Heart left ventricle (tissue), 16 donors: ENCODE measurements at regions not wholly inside any gene's neighbourhood (a gene's known extent, or its start where the extent isn't known, plus 50 kb on each side); places are given as distances from the start of the nearest gene placed in this dataset.

ENCODE experiments used
- ATAC-seq, 4 donors: fragments of 200-7000 bp; cut with Tn5 transposase; one replicate each; pipeline ENCODE4 v1.9.1; 2020 to 2022; ENCODE audit warnings: moderate library complexity in 4 of 4, mild to moderate bottlenecking in 3 of 4, moderate number of reproducible peaks in 1 of 4
- DNase-seq, 5 donors: peaks; one replicate each; pipeline ENCODE4 v3.0.0-alpha.2; 2020
- H3K27ac ChIP-seq, 12 donors: fragments of 200-600 bp; sonication (generic) in 4 of 12; one replicate each; pipeline versions ENCODE4 v1.5.0 to v1.8.0; 2016 to 2022; ENCODE audit warnings: mild to moderate bottlenecking in 2 of 12
- H3K27me3 ChIP-seq, 9 donors: fragments of 200-600 bp; sonication (generic) in 2 of 9; one replicate each; pipeline versions ENCODE4 v1.5.1 to v1.8.0; 2016 to 2022; ENCODE audit warnings: mild to moderate bottlenecking in 3 of 9
- H3K36me3 ChIP-seq, 9 donors: fragments of 200-600 bp; sonication (generic) in 2 of 9; one replicate each; pipeline versions ENCODE4 v1.5.0 to v1.8.0; 2018 to 2022; ENCODE audit warnings: mild to moderate bottlenecking in 2 of 9
- H3K4me1 ChIP-seq, 12 donors: fragments of 200-600 bp; sonication (generic) in 4 of 12; one replicate each; pipeline versions ENCODE4 v1.5.0 to v1.8.0; 2016 to 2022; ENCODE audit warnings: mild to moderate bottlenecking in 3 of 12
- H3K4me3 ChIP-seq, 12 donors: fragments of 200-600 bp; sonication (generic) in 4 of 12; one replicate each; pipeline versions ENCODE4 v1.5.0 to v1.8.0; 2017 to 2022; ENCODE audit warnings: mild to moderate bottlenecking in 9 of 12, moderate library complexity in 4 of 12
- H3K9me3 ChIP-seq, 12 donors: fragments of 200-600 bp; sonication (generic) in 4 of 12; one replicate each; pipeline versions ENCODE4 v1.5.0 to v1.8.0; 2016 to 2022; ENCODE audit warnings: mild to moderate bottlenecking in 1 of 12
- POLR2A ChIP-seq, 2 donors: fragments of 450-650 bp; IDR thresholded peaks; one replicate each; pipeline ENCODE4 v1.6.1; 2017; ENCODE audit warnings: antibody characterized with exemption in 2 of 2, mild to moderate bottlenecking in 2 of 2, moderate library complexity in 2 of 2
- WGBS, 4 donors: extraction: QIAGEN DNeasy Blood & Tissue Kit in 2 of 4; methylation state at CpG; one replicate each; pipeline versions ENCODE4 v1.1.5 to v1.1.7; 2013 to 2018; 5-methylcytosine and 5-hydroxymethylcytosine counted together
- intact Hi-C, 10 donors: fragments of 100-400 bp; cut with DNase I; formaldehyde crosslinking; loops; one replicate each; pipeline versions ENCODE4 v1.11.1 to v1.14.2; 2022
- TF ChIP-seq, protein P1 (sequence below), 12 donors: fragments of 200-600 bp; sonication (generic) in 4 of 12; IDR thresholded peaks; one replicate each; pipeline versions ENCODE4 v1.5.0 to v1.8.0; 2018 to 2022; ENCODE audit warnings: antibody characterized with exemption in 12 of 12, mild to moderate bottlenecking in 5 of 12
- donor health status: ischemic (EF 13 %, LVEDD 7.1; RV severe dilation, severe dysfunction).
- donor health status: healthy with polysubstance abuse.
- donor health status: DM: no; HTN: yes; CAD: no.
- donor health status: DM: no; HTN: no; CAD: no.
- donor health status: ischemic (EF 25% LVEDD 6.9; RV normal size, moderate dysfunction).
- donor health status: ischemic (EF 25% LVEDD 5.7; RV mildly dilated, moderate dysfunction).
- donor health status: healthy.
- donor health status: DM: yes; HTN: yes; CAD: no.
- donor health status: ischemic (EF 35%, LVEDD 5.7; RV mildly dilated, moderate dysfunction).
- donor health status: nonischemic (EF 11% LVEDD 7.7; RV severe dilation, severe dysfunction).
- donor health status: DM: yes; HTN: yes; CAD: no.
- donor health status: PGD.
- donor health status: ischemic (EF 29% LVEDD 5.4; RV normal size, mild dysfunction).
- donor health status: nonischemic (EF 23%, LVEDD 6.1; RV moderate dilation, normal function).

DNA sequence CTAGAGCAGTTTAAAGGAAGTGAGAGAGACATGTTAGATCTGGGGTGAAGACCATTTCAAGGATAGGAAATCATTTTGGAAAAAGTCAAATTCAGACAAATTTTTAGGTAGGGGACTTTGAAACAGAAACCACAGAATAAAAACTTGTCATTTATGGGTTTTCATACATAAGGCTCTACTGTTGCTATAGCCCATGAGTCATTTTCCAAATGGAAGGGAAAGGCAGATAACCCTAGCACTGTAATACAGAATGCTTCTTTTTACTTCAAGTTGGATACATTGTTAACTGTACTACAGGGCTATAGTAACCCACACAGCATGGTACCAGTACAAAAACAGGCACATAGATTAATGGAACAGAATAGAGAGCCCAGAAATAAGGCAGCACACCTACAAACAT, 455.4 kb downstream of the EBF1 start:
- H3K4me3 ChIP-seq, result no peak overlapping the region
- intact Hi-C loops, result no loop called here

DNA sequence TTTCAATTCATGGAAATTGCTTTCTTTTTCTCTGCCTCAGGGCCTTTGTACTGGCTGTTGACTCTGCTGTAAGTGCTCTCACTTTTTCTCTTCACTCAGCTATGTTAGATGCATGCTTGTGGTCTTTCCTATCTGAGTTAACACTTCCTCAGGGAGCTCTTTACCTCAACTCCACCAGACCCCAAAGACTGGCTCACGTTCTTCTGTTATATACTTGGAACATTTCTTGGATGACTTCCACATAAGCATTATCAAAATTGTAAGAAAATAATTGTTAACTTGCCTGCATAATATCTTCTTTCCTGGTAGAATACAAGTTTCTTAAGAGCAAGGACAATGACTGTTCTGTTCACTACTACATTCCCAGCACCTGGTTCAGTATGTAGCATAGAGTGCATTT, 455.9 kb downstream of the EBF1 start:
- WGBS, 4 donors, result 32 to 84% (median 53%) methylated on average over 1 of the region's 1 CpG

More for the DNA sequence above, 455.4 kb downstream of the EBF1 start:
- H3K27me3 ChIP-seq, result no peaks in the 10 kb centered on the region
- H3K36me3 ChIP-seq, result no peaks in the 10 kb centered on the region
- H3K9me3 ChIP-seq, result no peaks in the 10 kb centered on the region
- DNase-seq (no peak), ATAC-seq (no peak)
- TF ChIP-seq POLR2A (IDR thresholded peaks at IDR 0.05), result no peak
- TF ChIP-seq, protein P1, sequence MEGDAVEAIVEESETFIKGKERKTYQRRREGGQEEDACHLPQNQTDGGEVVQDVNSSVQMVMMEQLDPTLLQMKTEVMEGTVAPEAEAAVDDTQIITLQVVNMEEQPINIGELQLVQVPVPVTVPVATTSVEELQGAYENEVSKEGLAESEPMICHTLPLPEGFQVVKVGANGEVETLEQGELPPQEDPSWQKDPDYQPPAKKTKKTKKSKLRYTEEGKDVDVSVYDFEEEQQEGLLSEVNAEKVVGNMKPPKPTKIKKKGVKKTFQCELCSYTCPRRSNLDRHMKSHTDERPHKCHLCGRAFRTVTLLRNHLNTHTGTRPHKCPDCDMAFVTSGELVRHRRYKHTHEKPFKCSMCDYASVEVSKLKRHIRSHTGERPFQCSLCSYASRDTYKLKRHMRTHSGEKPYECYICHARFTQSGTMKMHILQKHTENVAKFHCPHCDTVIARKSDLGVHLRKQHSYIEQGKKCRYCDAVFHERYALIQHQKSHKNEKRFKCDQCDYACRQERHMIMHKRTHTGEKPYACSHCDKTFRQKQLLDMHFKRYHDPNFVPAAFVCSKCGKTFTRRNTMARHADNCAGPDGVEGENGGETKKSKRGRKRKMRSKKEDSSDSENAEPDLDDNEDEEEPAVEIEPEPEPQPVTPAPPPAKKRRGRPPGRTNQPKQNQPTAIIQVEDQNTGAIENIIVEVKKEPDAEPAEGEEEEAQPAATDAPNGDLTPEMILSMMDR (IDR thresholded peaks at IDR 0.05), result no peak
- no peak overlapping the region for H3K27ac ChIP-seq
- H3K4me1 ChIP-seq, result peaks cover 0 to 10% (median 0%) of the 10 kb centered on the region in 12 donors

DNA sequence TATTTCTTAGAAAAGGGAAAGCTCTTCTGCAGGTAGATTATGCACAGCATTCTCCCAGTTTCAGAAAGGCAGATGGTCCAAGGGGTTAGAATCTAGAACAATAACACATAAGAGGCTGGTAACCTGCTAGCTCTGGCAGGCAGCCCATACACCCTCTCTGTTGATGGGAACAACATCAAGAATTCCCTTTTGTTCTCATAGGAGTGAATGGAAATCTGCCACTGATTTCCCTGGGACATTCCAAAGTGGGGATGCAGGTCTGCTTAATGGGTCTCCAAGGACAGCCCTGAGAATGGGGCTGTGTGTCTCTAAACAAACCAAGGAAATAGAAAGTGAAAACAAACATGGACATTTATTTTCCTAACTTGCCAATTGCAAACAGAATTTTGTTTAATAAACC, 456.8 kb downstream of the EBF1 start:
- Histone ChIP-seq H3K4me3 (no peak overlapping the region), H3K27me3 (no peaks in the 10 kb centered on the region), H3K36me3 (no peaks in the 10 kb centered on the region), H3K4me1 (peaks cover 0 to 10% (median 0%) of the 10 kb centered on the region in 12 donors), H3K27ac (peak overlapping the region in 3 of 12 donors; percentile 4 to 37 (median 17)), H3K9me3 (no peaks in the 10 kb centered on the region)
- TF ChIP-seq POLR2A (IDR thresholded peaks at IDR 0.05), result no peak
- TF ChIP-seq, protein P1 (IDR thresholded peaks at IDR 0.05), result no peak
- DNase-seq (peak; percentile 51 to 66 (median 64)), ATAC-seq (peak in 3 of 4 donors; percentile 51 to 87 (median 71))
- intact Hi-C loops, result no loop called here

More for the DNA sequence above, 455.9 kb downstream of the EBF1 start:
- H3K4me1 ChIP-seq, result peaks cover 0 to 10% (median 0%) of the 10 kb centered on the region in 12 donors
- no peak overlapping the region for H3K4me3 ChIP-seq
- no peaks in the 10 kb centered on the region for H3K36me3 ChIP-seq
- DNase-seq (no peak), ATAC-seq (no peak)
- no peaks in the 10 kb centered on the region for H3K9me3 ChIP-seq
- H3K27me3 ChIP-seq, result no peaks in the 10 kb centered on the region
- H3K27ac ChIP-seq, result peak overlapping the region in 1 of 12 donors; percentile 10
- TF ChIP-seq, protein P1 (IDR thresholded peaks at IDR 0.05), result no peak
- TF ChIP-seq POLR2A (IDR thresholded peaks at IDR 0.05), result no peak
- intact Hi-C loops, result no loop called here

DNA sequence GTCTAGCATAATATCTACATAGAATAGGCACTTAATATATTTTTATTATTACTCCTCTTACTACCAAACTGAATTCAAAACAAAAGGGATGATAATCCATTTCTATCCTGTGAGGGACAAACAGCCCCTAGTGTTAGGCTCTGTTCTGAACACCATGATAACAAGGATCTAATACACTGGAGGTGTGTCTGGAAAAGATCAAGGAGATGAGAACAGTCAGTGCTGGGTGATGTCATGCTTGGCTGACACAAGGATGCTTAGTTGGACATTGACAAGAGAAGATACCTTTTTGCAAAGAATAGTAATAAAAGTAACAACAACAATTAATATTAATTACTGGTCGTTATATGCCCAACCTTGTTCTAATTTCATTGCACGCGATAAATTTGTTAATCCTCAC, 458.7 kb downstream of the EBF1 start:
- Histone ChIP-seq H3K27me3 (no peaks in the 10 kb centered on the region), H3K36me3 (no peaks in the 10 kb centered on the region), H3K4me1 (peaks cover 0 to 18% (median 4%) of the 10 kb centered on the region in 12 donors), H3K27ac (no peak overlapping the region), H3K9me3 (no peaks in the 10 kb centered on the region), H3K4me3 (no peak overlapping the region)
- intact Hi-C loops, result no loop called here
- DNase-seq, result no peak
- ATAC-seq, result no peak
- WGBS, 4 donors, result 96 to 97% (median 96%) methylated on average over 3 of the region's 3 CpGs
- TF ChIP-seq, protein P1 (IDR thresholded peaks at IDR 0.05), result no peak
- no peak for TF ChIP-seq POLR2A (IDR thresholded peaks at IDR 0.05)
